ENCODE measurements at regions not wholly inside any gene's neighbourhood (a gene's known extent, or its start where the extent isn't known, plus 50 kb on each side); places are given as distances from the start of the nearest gene placed in this dataset.

- no peak for DNase-seq (ENCODE audit: low read depth in 2 of 2)
These were observed 123.7 kb upstream of the NCK2 start for GRCh38 chr2:105621038-105621437.

DNA sequence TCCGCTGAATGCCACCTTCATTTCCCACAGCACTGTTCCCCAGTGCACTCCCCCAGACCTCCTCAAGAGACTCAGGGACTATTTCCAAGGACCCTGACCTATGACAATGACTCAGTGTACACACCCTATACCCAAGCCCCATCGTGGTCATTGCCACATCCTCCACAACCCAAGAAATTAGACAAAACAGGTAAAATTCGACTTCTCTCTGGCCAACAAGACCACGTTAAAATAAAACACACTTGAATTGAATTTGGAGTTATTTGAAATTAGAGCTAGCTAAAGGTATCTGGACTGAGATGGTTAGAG is 126.4 kb upstream of the NCK2 start:
- DNase-seq (ENCODE audit: low read depth in 2 of 2): no peak

DNA sequence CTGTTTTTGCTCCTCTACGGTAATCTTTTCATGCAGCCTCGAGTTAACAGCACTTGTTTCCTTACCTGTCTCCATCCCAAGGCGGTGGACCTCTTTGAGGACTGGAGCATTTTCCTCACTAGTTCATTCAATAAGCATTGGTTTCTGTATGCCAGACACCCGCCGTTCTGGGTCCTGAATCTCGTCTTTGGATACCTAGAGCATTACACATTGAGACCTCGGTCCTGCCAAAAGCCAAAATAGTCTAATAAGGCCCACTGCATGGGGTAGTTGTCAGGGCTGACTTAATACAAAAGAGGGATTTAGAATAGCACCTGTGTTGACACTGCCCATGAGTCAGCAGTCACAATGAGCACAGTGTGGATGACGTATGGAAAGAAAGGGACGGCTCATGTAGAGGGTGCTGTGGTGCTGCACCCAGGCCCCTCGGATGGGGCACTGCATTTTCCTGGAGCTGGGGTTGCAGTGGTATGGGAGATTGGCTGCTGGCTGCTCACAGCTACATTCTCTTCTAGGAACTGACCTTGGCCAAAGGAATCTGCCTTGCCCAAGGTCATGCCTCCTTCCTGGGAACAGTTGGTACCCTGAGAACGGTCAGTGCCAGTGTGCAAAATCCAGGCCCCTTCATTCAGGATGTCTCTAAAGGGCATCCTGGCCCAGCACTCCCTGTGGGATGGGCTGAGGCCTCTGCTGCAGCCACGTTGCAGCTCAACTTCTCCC is 126.9 kb upstream of the NCK2 start:
- DNase-seq (ENCODE audit: low read depth in 2 of 2): no peak

- DNase-seq (ENCODE audit: low read depth in 2 of 2): no peak
These were observed 129.4 kb upstream of the NCK2 start for GRCh38 chr2:105615305-105615704.

DNA sequence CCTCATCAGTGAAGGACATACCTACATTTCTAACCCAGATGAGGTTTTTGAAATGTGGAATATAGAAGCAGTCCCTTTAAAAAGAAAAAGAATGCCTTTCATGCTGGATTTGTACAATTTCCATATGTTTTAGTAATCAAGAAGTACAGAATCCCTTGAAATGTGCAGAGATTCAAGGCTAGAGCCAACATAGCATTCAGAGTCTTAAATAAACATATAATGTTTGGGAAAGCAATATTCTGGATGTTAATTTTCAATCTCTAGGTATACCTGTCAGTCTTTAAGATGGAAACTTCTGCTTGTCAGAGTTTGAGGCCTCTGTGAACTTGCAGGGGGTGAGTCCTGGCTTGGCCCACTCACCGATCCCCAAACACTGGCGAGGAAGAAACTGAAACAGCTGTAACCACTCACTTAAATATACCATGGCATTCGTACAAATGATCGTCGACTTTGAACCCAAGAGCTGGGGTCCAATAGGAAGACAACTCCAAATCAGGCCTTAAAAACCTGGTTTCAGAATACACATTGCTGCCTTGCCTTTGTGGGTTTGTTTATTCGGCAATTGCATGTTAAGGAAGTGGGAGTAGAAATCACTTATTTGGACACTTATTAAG is 132.8 kb upstream of the NCK2 start:
- DNase-seq (ENCODE audit: low read depth in 2 of 2): no peak

- DNase-seq (ENCODE audit: low read depth in 2 of 2): no peak
These were observed 133.4 kb upstream of the NCK2 start for GRCh38 chr2:105611333-105611637.

DNA sequence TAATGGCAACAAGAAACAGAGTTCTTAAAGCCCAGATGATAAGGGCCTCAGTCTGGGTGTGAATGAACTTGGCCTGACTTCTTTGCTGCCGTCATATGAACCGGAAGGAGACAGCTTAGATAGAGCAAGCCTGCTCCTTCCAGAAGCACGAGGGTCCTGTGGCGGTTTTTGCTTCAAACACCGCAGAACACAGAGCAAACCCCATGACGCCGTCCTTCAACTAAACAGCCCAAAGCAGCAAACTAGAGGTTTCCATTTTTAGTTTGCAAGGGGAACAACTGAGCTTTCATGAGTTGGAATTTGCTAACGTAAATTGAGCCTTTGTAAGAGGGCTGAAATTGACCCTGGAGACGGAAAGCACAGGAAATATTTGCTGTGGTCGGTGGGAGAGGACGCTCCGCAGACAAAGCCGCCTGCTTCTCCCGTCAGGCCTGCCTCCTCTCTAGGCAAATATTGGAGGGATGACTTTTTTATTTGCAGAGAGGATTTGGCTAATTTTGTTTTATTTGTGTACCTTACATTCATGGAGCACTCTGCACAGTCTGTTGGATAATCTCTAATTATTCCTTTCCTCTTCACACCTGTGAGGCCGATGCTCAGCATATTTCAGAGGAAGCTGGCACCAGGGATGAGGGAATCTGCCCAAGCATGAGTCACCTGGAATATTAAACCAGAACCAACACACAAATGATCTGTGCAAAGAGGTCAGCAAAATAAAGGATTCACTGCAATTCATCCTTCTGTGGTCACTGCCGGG is 134.0 kb upstream of the NCK2 start:
- DNase-seq (ENCODE audit: low read depth in 2 of 2): no peak

GRCh38 chr2:105609746-105610402 is 134.8 kb upstream of the NCK2 start:
- DNase-seq (ENCODE audit: low read depth in 2 of 2): no peak

DNA sequence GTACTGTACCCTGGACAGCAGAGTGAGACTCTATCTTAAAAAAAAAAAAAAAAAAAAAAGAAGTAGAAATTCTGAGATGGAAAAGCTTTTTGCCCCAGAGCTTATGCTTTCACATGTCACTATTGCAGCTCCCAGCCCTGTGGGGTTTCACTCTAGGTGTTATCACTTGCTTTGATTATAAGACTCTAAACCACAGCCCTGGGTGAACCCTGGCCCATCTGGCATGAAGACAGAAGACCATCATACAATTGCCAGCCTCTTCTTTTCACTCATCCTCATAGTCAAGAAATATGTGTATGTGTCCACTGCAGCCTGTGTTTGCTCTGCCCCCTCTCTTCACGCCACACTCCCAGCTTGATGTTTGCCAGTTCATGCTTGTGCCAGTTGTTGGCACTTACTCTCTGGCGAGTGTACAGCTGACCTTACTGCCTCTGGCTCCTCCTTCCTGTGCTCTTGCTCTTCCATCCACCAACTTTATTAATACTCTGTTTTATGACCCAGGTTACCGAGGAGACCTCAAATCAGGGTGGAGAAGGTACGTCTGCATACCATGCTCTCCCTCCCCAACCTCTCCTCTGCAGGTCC is 136.7 kb upstream of the NCK2 start:
- no peak for DNase-seq (ENCODE audit: low read depth in 2 of 2)

- no peak for DNase-seq (ENCODE audit: low read depth in 2 of 2)
These were observed 138.6 kb upstream of the NCK2 start for GRCh38 chr2:105606081-105606480.

DNA sequence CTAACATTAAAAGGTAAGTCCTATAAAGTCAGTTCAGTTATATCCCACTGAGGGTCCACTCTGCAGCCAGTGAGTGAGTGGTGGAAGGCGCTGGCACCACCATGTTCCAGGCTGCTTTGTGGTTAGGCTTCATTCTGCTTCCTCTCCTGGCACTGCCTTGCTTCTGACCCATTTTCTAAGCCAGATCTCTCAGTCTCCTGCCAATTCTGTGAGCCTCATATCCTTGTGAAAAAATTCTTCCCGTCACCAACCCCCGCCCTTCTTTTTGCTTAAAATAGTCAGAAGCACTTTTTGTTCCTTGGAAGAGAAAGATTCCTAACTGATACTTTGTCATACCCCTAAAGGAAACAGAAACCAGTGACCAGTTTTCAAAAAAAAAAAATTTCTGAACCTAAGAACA is 139.8 kb upstream of the NCK2 start:
- no peak for DNase-seq (ENCODE audit: low read depth in 2 of 2)

- DNase-seq (ENCODE audit: low read depth in 2 of 2): no peak
These were observed 143.5 kb upstream of the NCK2 start for GRCh38 chr2:105600949-105601794.

GRCh38 chr2:105600602-105600948 is 144.1 kb upstream of the NCK2 start:
- DNase-seq (ENCODE audit: low read depth in 2 of 2): no peak

GRCh38 chr2:105600037-105600442 is 144.7 kb upstream of the NCK2 start:
- no peak for DNase-seq (ENCODE audit: low read depth in 2 of 2)

DNA sequence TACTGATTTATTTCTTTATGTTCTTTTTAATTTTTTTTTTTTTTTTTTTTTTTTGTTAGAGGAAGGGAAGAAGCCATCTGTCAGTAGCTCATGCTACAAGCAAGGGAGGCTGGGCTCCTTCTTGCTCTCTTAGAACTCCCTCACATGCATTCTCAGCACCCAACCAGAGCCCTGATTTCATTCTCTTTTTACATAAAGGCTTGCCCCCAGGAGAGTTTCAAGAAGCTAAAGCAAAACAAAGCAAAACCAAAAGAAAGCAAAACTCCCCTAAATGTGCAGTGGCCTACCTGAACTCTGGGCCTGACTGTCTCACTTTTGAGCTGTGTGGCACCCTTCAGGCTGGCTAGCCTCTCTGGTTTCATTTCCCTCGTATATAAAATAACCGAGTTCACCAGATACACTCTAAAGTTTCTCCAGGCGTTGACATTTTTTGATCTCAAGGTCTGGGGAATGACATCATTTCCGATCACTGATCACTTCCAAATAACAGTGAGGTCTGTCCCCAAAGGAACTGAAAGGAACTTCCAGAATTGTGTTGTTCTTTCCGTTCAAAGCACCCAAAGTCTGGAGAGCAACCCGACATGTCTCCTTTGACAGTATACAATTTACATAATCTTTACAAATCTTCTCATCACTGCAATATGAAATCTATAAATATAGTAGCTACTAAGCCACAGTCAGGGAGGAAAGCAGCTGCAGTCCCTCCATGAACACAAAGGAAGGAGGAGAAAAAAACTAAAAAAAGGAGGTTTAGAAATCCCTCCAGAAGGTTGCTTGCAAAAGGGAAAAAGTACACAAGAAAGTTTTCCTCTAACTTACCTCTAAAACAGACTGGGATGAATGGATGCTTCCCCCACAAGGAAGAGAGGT is 145.6 kb upstream of the NCK2 start:
- DNase-seq (ENCODE audit: low read depth in 2 of 2): no peak

DNA sequence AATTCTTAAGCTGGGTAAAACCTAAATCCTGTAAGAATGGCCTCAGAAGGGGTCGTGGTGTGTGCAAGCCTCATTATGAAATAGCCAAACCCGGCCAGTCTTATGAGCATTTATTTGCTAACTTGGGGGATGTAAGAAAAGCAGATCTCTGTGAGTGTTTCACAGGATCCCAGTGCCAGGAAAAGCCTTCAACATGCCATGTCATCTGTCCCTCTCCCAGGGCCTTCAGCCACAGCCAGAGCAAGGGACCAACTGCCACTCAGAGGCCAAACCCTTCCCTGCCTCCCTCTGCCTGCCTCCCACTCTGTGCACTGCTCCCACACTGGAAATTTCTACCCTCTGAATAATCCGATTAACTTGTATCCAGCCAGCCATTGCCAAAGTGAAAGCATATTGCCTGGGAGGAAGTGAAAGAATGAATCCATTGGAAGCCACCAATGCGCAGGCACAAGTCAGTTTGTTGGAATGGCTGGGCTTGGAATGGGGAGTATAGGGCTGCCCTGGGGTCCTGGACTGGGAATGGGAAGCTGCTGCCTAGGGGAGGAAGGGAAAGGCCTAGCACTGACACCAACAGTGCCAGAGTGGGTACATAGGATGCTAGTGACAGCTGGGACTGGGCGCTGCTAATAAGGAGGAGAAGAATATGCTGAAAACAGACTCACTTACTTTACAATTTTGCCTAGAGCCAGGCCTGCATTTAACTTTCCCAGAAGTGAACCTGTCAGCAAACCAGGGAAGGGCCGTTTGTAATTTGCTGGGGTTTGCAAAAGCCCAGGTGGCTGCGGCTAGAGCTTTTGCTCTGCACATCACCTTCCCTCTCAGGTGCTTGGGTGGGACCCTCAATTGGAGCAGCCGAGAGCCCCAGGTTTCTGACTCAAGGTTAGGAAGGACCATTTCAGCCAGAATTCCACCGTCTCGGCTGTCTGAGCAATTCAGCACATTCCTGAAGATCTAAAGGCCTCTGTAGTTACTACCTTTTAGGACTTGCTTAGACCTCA is 146.6 kb upstream of the NCK2 start:
- no peak for DNase-seq (ENCODE audit: low read depth in 2 of 2)

- DNase-seq (ENCODE audit: low read depth in 2 of 2): no peak
These were observed 147.5 kb upstream of the NCK2 start for GRCh38 chr2:105597011-105597805.

DNA sequence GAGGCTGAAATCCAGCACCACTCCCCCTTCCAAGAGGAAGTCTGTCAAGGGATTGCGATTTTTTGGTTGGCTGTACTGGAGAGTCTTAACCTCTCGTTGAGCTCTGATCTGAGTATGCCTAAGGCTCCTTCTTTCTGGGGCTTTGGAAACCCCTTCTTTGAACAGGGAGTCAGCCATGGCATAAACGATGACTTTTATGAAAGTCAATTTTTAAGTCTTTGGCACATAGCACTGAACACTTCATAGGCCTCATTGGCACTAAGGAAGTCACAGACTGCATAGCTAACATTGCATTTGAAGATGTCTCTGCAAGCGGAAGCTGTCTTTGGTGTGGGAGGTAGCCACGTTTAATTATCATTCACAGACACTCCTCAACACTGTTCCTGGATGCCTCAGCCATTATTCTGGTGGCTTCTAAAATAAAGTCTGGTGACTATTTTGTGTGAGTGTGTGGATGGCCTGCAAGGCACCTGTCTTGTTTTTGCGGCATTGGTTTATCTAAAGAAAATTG is 148.2 kb upstream of the NCK2 start:
- DNase-seq (ENCODE audit: low read depth in 2 of 2): no peak
